Esophagus muscularis mucosa (tissue), 4 donors: ENCODE measurements at regions not wholly inside any gene's neighbourhood (a gene's known extent, or its start where the extent isn't known, plus 50 kb on each side); places are given as distances from the start of the nearest gene placed in this dataset.

Source experiments
- EP300 ChIP-seq: sonication (generic); formaldehyde crosslinking; IDR thresholded peaks from one replicate; pipeline ENCODE4 v1.6.1; 2017; ENCODE audit warnings: antibody characterized with exemption
- POLR2A ChIP-seq: fragments of 450-650 bp; IDR thresholded peaks from one replicate; pipeline ENCODE4 v1.6.1; 2017; ENCODE audit warnings: antibody characterized with exemption, moderate library complexity, mild to moderate bottlenecking, low read depth
- TF ChIP-seq, protein P1 (sequence below), 3 experiments: fragments of 200-600 bp in 2 of 3; fragments of 450-650 bp in 1 of 3; sonication (generic) in 2 of 3; IDR thresholded peaks; one replicate each; pipeline ENCODE4 v1.5.1; 2017 to 2019; ENCODE audit warnings: antibody characterized with exemption in 3 of 3, mild to moderate bottlenecking in 2 of 3, moderate library complexity in 1 of 3

DNA sequence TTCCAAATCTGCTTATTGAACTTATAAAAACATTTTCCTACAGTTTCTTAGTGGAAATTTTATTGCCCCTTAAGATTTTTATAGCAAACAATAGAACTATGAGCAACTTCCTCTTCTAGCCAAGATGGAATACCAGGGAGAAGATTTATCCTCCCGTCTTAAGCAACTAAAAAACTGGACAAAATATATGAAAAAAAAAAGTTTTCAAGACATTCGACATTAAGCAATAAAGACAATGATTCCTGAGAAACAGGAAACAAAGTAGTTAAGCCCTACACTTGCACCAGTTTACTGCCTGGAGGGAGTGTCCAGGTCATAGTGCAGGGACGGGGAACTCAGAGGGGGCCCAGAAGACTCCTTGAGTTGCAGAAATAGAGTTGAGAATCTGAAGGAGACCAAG lies 516.1 kb upstream of the DIPK2B start:
- TF ChIP-seq POLR2A (no peak), EP300 (no peak)
- TF ChIP-seq, protein P1, sequence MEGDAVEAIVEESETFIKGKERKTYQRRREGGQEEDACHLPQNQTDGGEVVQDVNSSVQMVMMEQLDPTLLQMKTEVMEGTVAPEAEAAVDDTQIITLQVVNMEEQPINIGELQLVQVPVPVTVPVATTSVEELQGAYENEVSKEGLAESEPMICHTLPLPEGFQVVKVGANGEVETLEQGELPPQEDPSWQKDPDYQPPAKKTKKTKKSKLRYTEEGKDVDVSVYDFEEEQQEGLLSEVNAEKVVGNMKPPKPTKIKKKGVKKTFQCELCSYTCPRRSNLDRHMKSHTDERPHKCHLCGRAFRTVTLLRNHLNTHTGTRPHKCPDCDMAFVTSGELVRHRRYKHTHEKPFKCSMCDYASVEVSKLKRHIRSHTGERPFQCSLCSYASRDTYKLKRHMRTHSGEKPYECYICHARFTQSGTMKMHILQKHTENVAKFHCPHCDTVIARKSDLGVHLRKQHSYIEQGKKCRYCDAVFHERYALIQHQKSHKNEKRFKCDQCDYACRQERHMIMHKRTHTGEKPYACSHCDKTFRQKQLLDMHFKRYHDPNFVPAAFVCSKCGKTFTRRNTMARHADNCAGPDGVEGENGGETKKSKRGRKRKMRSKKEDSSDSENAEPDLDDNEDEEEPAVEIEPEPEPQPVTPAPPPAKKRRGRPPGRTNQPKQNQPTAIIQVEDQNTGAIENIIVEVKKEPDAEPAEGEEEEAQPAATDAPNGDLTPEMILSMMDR (IDR thresholded peaks at IDR 0.05), result no peak
